ENCODE measurements at regions not wholly inside any gene's neighbourhood (a gene's known extent, or its start where the extent isn't known, plus 50 kb on each side); places are given as distances from the start of the nearest gene placed in this dataset.

DNA sequence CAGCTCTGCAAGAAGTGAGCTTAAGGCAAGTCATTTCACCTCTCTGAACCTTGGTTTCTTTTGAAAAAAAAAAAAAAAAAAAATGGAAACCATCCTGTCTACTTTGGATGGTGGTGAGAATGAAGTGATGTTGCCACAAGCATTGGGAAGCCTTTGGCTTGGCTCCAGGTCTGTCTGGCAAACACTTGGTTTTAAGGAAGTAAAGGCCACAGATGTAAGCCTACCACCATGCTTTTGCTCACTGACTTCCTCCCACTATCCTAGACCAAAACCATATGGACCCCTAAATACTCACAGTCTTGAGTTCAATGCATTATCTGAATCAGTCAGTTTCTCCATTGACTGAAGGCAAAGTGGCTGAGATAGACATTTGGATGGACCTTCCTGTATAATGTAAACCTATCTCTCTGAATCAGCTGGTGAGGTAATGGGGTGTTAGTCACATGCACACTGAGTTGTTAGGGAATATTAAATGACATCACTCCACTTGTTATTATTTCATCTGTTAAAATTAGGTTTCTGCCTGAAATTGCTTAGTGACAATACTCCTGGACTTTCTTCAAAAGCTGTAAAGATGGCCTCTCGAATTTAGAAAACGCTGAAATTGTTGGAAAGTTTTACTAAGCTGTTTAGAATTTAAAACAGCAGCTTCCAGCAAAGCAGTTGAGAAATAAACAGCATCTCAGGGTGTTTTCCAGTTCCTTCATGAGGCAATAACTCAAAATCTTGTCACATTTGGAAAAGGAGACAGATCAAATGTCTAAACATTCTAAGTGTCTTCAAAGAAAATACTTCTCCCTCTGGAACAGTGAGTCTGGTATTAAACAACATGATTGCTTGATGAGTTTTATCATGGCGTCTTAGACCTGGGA is 833.5 kb downstream of the DHX35 start:
- no peak for DNase-seq
- intact Hi-C loops (cut with DNase I; ENCODE audit: low total_unique reads) = no loop called here
- no peaks in the 10 kb centered on the region for H3K27me3 ChIP-seq
- H3K4me1 ChIP-seq = no peaks in the 10 kb centered on the region
- H3K36me3 ChIP-seq = no peaks in the 10 kb centered on the region
- peaks cover 0 to 9% (median 7%) of the 10 kb centered on the region in 4 donors for H3K9me3 ChIP-seq
- no peak overlapping the region for H3K4me3 ChIP-seq
- 39 to 65% (median 60%) methylated on average over 3 of the region's 3 CpGs for WGBS, 5 donors
- H3K27ac ChIP-seq = peak overlapping the region in 1 of 5 donors; percentile 26
- no peak for TF ChIP-seq POLR2A (IDR thresholded peaks at IDR 0.05)
- TF ChIP-seq POLR2AphosphoS5 (IDR thresholded peaks at IDR 0.05) = no peak
- TF ChIP-seq EP300 (IDR thresholded peaks at IDR 0.05) = no peak
- TF ChIP-seq, protein P1, sequence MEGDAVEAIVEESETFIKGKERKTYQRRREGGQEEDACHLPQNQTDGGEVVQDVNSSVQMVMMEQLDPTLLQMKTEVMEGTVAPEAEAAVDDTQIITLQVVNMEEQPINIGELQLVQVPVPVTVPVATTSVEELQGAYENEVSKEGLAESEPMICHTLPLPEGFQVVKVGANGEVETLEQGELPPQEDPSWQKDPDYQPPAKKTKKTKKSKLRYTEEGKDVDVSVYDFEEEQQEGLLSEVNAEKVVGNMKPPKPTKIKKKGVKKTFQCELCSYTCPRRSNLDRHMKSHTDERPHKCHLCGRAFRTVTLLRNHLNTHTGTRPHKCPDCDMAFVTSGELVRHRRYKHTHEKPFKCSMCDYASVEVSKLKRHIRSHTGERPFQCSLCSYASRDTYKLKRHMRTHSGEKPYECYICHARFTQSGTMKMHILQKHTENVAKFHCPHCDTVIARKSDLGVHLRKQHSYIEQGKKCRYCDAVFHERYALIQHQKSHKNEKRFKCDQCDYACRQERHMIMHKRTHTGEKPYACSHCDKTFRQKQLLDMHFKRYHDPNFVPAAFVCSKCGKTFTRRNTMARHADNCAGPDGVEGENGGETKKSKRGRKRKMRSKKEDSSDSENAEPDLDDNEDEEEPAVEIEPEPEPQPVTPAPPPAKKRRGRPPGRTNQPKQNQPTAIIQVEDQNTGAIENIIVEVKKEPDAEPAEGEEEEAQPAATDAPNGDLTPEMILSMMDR (IDR thresholded peaks at IDR 0.05) = no peak

- TF ChIP-seq POLR2AphosphoS5 (IDR thresholded peaks at IDR 0.05) = no peak
- TF ChIP-seq EP300 (IDR thresholded peaks at IDR 0.05) = no peak
- TF ChIP-seq, protein P1 (IDR thresholded peaks at IDR 0.05) = no peak
- no peak for TF ChIP-seq POLR2A (IDR thresholded peaks at IDR 0.05)
- Histone ChIP-seq H3K9me3 (no peaks in the 10 kb centered on the region), H3K36me3 (no peaks in the 10 kb centered on the region), H3K4me1 (no peaks in the 10 kb centered on the region), H3K27me3 (no peaks in the 10 kb centered on the region), H3K4me3 (no peak overlapping the region), H3K27ac (no peak overlapping the region)
- no peak for DNase-seq
- intact Hi-C loops (cut with DNase I; ENCODE audit: low total_unique reads) = no loop called here
These were observed 830.2 kb downstream of the DHX35 start for GRCh38 chr20:39792334-39792733.

- no peaks in the 10 kb centered on the region for H3K27me3 ChIP-seq
- TF ChIP-seq EP300 (IDR thresholded peaks at IDR 0.05) (no peak), POLR2AphosphoS5 (IDR thresholded peaks at IDR 0.05) (no peak)
- TF ChIP-seq, protein P1 (IDR thresholded peaks at IDR 0.05) = no peak
- H3K9me3 ChIP-seq = no peaks in the 10 kb centered on the region
- DNase-seq = no peak
- H3K36me3 ChIP-seq = no peaks in the 10 kb centered on the region
- H3K27ac ChIP-seq = no peak overlapping the region
- intact Hi-C loops (cut with DNase I; ENCODE audit: low total_unique reads) = no loop called here
- no peaks in the 10 kb centered on the region for H3K4me1 ChIP-seq
- WGBS, 5 donors = 87 to 90% (median 89%) methylated on average over 3 of the region's 3 CpGs
- H3K4me3 ChIP-seq = no peak overlapping the region
These were observed 827.3 kb downstream of the DHX35 start for GRCh38 chr20:39789411-39789810.

- H3K4me1 ChIP-seq = no peaks in the 10 kb centered on the region
- TF ChIP-seq, protein P1 (IDR thresholded peaks at IDR 0.05) = no peak
- no peak for TF ChIP-seq EP300 (IDR thresholded peaks at IDR 0.05)
- TF ChIP-seq POLR2A (IDR thresholded peaks at IDR 0.05) = no peak
- TF ChIP-seq POLR2AphosphoS5 (IDR thresholded peaks at IDR 0.05) = no peak
- peak in 1 of 2 donors; percentile 12 for DNase-seq
- no peaks in the 10 kb centered on the region for H3K36me3 ChIP-seq
- no peaks in the 10 kb centered on the region for H3K27me3 ChIP-seq
- H3K27ac ChIP-seq = no peak overlapping the region
- WGBS, 5 donors = 41 to 65% (median 60%) methylated on average over 4 of the region's 4 CpGs
- intact Hi-C loops (cut with DNase I; ENCODE audit: low total_unique reads) = no loop called here
- H3K9me3 ChIP-seq = peaks cover 0 to 12% (median 7%) of the 10 kb centered on the region in 4 donors
- no peak overlapping the region for H3K4me3 ChIP-seq
These were observed 823.2 kb downstream of the DHX35 start for GRCh38 chr20:39785252-39785917.

Data from stomach (tissue), 8 donors.